HL-60/S4 (cell line): ENCODE measurements at regions not wholly inside any gene's neighbourhood (a gene's known extent, or its start where the extent isn't known, plus 50 kb on each side); places are given as distances from the start of the nearest gene placed in this dataset.

Source experiments
- in situ Hi-C: fragments of 300-500 bp; cut with MboI; formaldehyde crosslinking; loops from 2 replicates; pipeline ENCODE4 v1.14.3; 2022; ENCODE audit warnings: low sequenced_read_pairs

DNA sequence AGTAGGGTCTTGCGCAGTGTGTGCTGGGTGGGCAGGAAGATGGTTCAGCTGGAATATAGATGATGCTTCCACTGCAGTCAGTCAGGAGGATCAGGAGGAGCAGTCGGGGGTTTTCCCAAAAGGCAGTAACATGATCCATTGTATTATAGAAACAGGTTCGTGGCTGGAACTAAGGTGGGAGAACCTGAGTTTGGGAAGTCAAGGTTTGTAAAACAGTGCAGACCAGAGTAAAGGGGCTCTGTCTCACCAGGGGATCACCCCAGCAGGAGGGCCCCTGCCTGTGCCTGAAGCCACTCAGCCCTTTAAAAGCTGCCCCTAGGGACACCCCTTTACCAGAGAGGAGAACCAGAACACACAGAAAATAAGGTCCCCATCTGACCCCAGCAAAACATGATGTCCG lies 213.4 kb downstream of the AUH start:
- in situ Hi-C loops, result no loop called here

DNA sequence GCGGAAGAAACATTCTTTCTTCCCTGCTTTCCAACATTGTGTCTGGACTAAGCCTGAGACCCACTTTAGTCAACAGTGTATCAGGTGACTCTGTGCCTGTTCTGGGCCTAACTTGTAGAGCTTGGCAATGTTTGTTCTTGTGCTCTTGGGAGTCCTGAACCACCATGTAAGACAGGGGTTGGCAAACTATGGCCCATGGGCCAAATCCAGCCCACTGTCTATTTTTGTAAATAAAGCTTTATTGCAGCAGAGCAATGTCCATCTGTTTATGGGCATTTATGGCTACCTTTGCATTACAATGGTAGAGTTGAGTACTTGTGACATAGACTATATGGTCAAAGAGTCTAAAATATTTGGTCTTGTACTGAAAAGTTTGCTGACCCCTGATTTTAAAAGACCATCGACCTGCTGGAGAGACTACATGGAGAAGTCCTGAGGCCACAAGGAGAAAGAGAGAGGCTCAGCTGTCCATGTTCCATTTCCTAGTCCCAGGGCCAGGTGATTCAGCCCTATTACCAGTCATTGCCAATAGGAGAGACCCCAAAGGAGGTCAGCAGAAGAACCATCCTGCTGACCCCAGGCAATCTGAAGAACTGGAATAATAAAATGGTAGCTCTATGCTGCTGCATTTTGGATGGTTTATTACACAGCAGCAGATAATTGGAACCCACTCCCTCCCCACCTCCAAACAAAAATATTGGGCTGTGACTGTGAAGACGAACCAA lies 211.3 kb downstream of the AUH start:
- in situ Hi-C loops, result no loop called here

DNA sequence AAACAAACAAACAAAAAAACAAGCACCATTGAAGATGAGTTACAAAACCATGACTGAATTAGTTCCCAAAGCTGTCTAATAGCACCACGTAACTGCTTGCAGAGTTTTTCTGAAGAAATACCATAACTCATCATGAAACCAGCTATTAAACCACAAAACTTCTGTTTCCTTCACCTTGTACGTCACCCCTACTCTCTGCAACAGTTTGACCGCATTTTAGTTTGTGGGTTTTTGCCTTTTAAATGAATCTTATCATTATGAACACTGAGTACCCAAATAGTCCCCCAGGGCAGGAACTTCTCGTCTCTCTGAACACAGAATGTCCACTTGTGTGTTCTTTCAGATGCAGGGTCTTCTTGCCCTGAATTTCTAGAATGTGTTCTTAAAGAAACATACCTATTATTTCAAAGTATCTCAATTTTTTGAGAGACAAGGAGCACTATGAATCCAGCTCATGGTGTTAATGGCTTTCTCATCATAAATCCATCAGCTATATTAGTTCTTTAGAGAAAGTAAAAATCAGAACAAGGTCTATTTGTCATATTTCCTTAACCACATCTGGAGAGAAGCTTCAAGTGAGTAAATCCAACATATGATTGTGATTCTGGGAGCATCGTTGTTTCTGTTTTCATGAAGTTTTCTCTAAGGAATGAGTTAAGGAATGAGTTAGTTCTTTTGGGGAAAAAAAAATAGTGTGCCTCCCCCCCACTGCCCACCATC lies 210.6 kb downstream of the AUH start:
- in situ Hi-C loops, result no loop called here

DNA sequence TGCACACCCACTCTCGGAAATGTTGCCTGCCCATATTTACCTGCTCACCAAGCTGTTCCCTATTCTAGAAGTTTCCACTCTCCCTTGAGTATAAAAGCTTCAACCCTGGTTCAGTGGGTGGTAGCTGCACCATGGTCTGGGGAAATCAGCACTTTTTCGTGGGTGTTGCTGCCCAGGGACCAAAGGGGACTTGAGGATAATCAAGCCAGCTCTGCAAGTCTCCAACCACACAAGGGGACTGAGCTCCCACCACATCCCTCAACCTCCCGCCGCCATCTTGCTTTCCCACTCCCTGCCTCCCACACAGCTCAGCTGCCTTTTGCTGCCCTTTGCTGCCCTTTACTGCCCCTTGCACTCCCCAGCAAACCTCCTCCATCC lies 210.0 kb downstream of the AUH start:
- in situ Hi-C loops, result no loop called here

DNA sequence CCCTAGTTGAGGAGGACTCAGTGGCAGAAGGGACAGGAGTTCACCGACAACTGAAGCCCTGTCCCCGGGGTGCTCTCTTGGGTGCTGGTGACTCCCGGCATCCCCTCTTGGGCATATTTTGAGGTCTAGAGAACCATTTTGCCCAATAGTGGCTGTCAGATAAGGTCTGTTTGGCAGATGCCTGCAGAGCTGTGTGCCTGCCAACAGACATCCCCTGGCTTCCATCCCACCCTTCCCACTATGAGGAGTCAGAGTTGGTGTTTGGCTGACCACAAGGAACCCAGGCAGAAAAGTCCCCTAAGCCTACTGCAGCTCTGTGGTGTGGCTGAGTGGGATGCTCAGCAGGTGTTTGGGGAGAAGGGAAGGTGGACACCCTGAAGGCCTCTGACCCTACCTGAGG lies 207.0 kb downstream of the AUH start:
- in situ Hi-C loops, result no loop called here

DNA sequence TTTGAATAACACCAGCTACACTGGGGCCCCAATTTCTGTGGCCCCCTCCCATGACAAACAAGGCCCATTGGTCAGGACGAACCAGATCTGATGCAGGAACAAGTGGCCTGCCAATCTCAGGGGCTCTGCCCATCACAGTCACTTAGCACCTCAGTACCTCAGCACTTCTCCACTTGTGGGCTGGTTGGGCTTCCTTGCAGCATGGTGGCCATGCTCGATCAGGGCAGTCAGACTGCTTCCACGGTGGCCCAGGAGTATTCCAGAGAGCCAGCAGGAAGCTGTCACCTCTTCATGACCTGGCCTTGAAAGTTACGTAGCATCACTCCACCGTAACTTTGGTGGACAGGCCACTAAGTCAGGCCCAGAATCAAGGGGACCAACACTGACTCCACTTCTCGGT lies 206.5 kb downstream of the AUH start:
- in situ Hi-C loops, result no loop called here

DNA sequence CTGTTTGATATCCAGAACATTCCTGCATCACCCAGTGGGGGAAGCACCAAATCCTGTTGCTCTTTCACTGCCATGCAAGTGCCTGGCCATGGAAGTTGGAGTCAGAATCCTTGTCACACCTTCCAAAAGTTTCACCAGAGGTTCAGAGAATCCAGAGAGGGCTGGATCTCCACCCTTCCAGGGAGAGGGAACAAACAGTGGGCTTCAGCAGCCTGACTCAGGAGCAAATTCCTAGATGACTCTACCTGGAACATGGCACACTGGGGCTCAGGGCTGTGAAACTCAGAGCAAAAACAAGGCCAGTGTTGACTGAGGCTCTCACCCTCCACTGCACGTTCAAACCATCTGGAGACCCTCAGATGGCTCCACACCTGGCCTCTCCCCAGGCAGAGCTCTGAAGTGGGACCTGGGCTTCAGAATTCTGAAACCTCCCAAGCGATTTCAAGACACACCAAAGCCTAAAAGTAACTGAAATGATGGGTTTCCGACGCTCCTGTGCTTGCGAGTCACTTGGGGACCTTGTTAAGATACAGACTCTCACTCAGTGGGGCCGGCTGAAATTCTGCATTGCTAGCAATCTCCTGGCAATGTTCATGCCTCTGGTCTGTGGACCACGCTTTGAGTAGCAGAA lies 205.9 kb downstream of the AUH start:
- in situ Hi-C loops, result no loop called here

DNA sequence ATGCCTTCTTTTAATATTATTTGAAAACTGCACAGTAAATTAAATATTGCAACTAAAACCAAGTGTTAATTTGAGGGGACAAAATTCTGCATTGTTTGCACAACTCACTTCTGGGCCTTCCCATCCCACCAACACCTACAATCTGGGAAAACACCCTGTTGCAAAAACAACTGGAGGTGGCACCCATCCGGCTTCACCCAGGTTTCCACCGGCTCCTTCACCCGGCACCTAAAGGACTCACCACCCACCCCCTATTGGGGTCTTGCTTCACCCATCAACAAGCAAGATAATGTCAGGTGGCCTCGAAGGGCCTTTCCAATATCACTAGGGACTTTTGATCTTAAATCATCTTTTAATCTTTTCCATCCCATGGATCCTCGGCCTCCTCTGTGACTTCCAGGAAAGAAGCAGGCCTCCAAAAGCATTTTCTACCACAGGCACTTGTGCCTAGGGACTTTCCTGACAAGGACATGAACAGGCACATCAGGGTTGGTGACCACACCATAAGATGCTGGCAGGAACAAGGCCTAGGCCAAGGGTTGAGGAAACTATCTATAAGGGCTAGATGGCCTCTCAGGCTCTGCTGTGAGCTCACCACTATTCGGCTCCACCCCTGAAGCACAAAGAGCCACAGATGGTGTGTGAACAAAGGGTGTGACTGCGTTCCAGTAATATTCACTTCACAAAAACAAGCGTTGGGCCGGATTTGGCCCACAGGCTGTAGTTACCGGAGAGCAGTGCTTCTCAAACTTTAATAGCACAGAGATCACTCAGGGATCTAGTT lies 205.1 kb downstream of the AUH start:
- in situ Hi-C loops, result no loop called here

DNA sequence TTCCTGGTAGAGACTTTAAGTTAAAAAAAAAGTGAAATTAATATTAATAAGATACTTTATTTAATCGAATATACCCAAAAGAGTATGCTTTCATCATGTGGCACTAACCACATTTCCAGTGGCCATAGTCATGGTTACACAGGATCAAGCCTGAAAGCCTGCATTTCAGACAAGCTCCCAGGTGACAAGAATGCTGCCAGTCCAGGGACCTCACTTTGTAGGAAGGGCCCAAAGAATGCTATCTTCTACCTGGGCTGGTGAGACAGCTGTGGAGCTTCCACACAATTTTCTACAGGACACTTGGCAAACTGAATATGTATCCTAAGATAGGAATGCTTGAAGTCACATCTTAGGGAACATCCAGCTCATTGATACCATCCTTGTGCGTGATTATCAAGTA lies 203.8 kb downstream of the AUH start:
- in situ Hi-C loops, result no loop called here

DNA sequence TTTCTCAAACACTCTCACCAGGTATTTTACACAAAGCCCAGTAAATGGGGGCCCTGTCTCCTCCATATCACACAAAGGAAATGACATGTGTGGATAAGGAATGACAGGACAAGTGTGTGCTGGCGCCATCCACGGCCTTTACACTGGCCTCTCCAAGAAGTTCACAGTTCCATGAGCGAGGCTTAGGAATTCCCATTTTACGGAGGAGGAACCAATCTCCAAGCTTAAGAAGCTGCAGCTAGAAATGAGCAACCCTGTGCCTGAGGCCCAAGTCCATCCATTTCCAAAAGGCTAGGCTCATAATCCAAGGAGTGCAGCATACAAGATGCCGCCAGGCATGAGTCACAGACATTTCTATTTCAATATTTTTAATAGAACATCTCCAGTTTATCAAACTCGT lies 203.4 kb downstream of the AUH start:
- in situ Hi-C loops, result no loop called here

DNA sequence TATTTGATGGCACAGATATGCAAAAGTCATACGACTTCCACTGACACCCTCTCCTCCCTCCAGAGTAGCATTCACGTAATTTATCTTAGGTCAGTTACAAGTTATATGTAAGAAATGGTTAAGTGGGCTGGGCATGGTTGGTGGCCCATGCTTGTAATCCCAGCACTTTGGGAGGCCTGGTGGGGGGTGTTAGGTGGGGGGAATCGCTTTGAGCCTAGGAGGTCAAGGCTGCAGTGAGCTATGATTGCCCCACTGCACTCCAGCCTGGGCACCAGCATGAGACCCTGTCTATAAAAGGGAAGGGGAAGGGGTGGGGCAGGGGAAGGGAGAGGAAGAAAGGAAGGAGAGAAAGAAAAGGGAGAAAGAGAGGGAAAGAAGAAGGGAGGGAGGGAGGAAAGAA lies 202.8 kb downstream of the AUH start:
- in situ Hi-C loops, result no loop called here

DNA sequence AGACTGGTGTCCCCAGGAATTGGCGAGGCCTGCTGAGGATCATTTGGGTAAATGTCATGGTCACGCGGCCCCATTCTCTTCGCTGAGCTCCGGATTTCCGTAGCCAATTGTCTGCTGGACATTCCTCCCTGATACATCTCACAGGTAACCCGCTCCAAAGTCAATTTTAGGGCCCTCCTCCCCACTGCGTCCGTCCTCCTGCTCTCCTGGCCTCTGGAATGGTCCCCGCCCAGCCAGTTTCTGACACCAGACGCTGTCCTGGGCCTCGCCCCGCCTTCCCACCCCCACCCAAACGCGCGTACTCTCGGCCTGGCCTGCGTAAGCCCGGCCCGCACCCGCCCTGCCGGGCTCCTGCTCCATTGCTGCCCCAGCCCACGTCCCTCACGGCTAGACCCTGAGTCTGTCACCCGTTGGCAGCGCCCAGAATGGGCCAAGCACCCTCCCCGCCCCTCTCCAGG lies 202.0 kb downstream of the AUH start:
- in situ Hi-C loops, result no loop called here

DNA sequence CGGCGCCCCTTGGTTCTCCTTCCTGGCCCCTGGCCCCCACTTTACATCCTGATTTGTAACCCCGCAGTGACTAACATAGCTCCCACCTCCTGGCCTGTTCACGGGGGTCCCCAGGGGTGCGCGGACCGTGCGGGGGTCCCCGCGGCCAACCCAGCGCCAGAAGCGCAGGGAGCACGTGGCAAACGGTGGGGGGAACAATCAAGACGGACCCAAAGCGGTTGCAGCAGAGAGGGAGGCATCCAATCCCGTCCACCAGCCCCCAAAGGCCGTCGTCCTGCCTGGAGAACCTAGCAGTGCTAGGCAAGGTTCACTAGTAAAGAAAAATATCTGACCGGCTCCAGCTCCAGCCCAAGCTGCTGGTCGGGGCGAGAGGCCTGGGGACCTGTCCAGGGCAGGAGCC lies 201.5 kb downstream of the AUH start:
- in situ Hi-C loops, result no loop called here

DNA sequence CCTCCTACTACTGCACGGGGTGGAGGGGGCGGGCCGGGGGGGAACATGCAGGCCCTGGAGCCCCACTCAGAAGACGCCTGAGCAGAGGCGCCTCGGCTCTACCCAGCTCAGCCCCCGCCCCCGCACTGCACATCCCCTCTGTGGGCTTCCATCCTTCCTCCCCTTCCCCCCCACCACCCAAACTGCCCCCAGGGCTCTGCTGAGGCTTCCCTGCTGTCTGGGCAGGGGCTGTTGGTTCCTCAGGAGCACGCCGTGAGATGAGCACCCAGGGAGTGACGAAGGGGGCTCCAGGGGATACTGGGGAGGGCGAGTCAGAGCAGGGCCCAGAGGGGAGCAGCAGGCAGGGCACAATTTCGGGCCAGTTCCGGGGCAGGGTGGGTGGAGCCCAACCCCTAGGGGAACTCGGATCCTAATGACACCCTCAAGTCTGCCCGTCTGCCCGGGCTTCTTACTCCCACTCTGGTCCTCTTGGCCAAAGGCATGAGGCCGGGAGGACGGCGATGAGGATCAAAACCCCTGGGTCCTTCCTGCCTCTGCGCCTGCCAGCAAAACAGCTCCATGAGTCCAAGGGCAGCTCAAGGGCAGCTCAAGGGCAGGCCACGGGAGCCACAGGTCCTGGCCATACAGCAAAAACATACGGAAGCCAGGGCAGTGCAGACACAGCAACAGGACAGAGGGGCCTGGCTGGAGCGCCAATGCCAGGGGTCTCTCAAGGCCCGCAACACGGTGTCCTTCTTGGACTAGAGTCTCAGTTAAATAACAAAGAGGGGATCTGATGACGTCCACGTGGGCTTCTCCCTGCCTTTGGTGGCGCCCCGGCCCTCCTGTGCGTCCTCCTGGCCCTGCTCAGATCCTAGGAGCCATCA lies 200.9 kb downstream of the AUH start:
- in situ Hi-C loops, result no loop called here

DNA sequence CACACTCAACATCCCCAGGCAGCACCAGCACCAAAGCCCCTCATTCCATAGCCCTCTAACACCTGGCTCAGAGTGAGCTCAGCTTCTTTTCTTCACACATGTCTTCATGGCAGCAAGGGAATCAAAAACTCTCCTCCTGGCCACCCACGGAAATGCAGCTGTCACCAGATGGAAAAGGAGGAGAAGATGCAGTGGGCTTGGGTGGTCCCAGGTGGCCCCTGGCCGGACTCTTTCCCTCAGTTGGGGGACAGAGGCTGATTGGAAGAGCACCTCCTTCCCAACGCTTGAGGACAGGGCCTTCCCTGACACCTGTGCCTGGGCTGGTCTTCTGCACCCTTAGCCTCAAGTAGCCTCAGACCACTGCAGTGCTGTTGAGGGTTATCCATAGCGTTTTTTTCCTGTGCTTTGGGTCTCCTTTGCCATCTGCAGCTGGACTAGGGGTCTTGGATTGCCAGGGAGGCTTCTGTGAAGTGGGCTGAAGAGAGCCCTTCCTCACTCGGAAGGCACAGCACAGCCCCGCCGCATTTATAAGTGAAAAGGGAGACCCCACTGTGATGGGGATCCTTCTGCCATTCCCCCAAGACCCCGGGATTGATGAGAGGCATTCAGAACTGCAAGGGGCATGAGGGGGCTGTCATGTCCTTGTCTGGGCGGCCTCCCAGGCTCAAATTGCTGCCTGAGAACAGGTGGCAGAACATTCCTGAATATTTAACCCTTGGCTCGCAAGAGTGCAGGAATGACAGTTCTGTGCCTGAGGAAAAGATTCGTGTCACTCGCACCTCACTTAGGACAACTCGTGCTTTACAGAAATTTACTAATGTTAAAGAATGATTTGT lies 200.0 kb downstream of the AUH start:
- in situ Hi-C loops, result no loop called here

DNA sequence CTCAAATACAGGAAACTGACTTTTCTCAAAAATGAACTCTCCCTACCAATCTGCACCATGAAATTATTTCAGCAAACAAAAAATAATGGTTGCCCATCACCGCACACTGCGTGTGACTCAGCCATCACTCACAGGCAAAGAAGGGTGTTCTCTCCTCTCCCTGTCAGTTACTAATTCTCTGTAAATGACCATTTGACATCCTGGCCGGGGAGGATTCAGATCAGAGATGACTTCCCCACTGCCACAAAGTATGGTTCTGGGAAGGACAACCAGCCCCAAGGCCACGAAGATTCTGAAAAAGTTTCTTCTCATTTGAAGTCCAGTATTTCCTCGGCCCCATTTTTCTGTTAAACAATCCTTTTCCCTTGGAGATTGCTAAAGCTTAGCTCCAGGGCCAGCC lies 199.4 kb downstream of the AUH start:
- in situ Hi-C loops, result no loop called here

DNA sequence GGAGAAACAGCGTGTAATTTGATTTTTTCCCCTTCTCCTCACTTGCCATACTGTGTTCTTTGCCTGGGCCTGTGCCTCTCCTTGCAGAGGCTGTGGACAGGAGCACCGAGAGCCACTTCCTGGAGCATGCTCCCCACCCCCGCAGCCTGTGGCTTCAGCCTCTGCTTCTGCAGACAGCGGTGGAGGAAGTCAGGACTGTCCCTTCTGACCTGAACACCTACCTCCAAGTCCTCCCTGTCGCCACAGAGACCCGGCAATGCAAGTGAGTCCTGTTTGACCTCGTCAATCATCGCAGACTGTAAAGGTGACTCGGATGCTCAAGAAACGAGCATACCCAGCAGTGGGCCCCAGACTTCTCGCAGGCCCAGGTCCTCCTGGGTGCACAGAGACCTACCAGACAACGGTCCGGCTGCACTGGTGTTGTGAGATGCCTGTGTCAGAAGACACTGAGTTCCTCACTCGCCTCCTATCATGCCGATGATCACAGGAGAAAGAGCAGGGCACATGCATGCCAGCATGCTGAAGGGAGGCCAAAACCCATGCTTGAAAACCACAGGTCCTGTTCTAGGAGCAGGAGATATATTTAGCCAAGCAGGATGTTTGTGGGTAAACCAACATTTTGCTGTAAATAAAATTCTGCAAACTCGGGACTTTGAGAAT lies 198.8 kb downstream of the AUH start:
- in situ Hi-C loops, result no loop called here

DNA sequence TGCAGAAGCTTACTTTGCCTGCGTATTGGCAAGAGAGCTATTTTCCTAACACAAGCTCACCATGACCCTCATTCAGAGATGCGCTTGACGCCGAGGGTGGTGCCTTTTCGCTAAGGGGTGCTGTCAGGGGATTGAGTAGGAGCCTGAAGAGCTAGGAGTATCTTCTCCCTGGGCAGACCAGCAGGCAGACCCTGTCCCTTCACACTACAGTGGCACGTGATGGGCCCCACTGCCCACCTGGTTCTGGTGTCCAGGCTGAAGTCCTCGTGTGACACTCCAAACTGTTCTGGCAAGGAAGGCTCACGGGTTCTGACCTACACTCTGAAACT lies 198.3 kb downstream of the AUH start:
- in situ Hi-C loops, result no loop called here

DNA sequence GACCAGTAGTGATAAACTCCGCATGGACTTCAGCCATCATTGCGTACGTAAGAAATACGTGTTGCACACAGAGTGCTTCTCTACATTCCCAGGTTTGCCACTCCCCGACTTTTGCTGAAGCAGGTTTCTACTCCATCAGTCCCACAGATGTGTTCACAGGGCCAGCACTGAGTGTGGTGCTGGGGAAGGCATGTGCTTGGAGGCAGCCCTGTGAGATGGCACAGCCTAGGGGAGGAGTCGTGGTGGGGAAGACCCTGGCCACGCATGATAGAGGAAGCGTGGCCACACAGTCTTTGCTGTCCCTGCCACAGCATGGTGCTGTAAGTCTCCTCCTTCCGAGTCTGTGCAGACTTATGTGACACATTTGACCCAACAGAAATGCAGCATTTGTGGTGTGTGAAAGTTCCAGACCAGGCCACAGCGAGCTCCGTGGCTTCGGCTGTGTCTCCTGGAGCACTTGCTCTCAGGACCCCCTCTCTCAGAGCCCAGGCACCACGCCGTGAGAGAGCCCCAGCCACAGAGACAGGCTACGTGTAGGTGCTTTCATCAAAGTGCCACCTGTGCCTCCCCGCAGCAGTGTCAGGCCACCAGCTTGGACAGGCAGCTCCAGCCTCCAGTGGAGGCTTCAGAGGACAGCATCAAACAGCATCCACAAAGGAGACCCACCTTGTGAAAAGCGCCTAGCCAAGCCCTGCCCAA lies 197.8 kb downstream of the AUH start:
- in situ Hi-C loops, result no loop called here
